GM21447 (cell line): ENCODE measurements at regions not wholly inside any gene's neighbourhood (a gene's known extent, or its start where the extent isn't known, plus 50 kb on each side); places are given as distances from the start of the nearest gene placed in this dataset.

ENCODE experiments used
- ATAC-seq: cut with Tn5 transposase; IDR thresholded peaks from one replicate; pipeline ENCODE4 v1.9.1; 2021; ENCODE audit not compliant: unreplicated experiment

GRCh38 chr3:99376926-99377325, 261.5 kb upstream of the COL8A1 start:
- no peak for ATAC-seq

- ATAC-seq: no peak
Measured at GRCh38 chr3:99373846-99374210, 264.6 kb upstream of the COL8A1 start.

GRCh38 chr3:99373088-99373845, 265.1 kb upstream of the COL8A1 start:
- ATAC-seq: no peak

GRCh38 chr3:99366663-99367429, 271.5 kb upstream of the COL8A1 start:
- ATAC-seq: no peak

GRCh38 chr3:99365979-99366378, 272.4 kb upstream of the COL8A1 start:
- ATAC-seq: no peak

- ATAC-seq: no peak
Measured at GRCh38 chr3:99365396-99365795, 273.0 kb upstream of the COL8A1 start.

GRCh38 chr3:99357131-99357530, 281.3 kb upstream of the COL8A1 start:
- ATAC-seq: no peak

GRCh38 chr3:99356696-99357095, 281.7 kb upstream of the COL8A1 start:
- no peak for ATAC-seq

GRCh38 chr3:99355465-99355864, 282.9 kb upstream of the COL8A1 start:
- ATAC-seq: no peak

- no peak for ATAC-seq
Measured at GRCh38 chr3:99352811-99353210, 285.6 kb upstream of the COL8A1 start.

GRCh38 chr3:99351122-99351521, 287.3 kb upstream of the COL8A1 start:
- ATAC-seq: no peak

GRCh38 chr3:99348451-99348850, 289.9 kb upstream of the COL8A1 start:
- no peak for ATAC-seq

GRCh38 chr3:99344216-99344615, 294.2 kb upstream of the COL8A1 start:
- no peak for ATAC-seq

- ATAC-seq: no peak
Measured at GRCh38 chr3:99342383-99342782, 296.0 kb upstream of the COL8A1 start.

GRCh38 chr3:99339222-99339621, 299.2 kb upstream of the COL8A1 start:
- ATAC-seq: no peak

GRCh38 chr3:99332718-99333117, 305.7 kb upstream of the COL8A1 start:
- no peak for ATAC-seq

- ATAC-seq: no peak
Measured at GRCh38 chr3:99332276-99332675, 306.1 kb upstream of the COL8A1 start.

GRCh38 chr3:99330924-99331532, 307.4 kb upstream of the COL8A1 start:
- no peak for ATAC-seq

- ATAC-seq: no peak
Measured at GRCh38 chr3:99330281-99330680, 308.1 kb upstream of the COL8A1 start.

GRCh38 chr3:99325402-99325801, 313.0 kb upstream of the COL8A1 start:
- no peak for ATAC-seq

- ATAC-seq: no peak
Measured at GRCh38 chr3:99324636-99325203, 313.7 kb upstream of the COL8A1 start.

- ATAC-seq: no peak
Measured at GRCh38 chr3:99323940-99324339, 314.5 kb upstream of the COL8A1 start.
